H1 (cell line): ENCODE measurements at regions not wholly inside any gene's neighbourhood (a gene's known extent, or its start where the extent isn't known, plus 50 kb on each side); places are given as distances from the start of the nearest gene placed in this dataset.

Source experiments
- CTCF ChIA-PET: fragments of 300-600 bp; sonication (Branson Sonifier 250); formaldehyde crosslinking; loops from one replicate; lab custom pipeline; 2021; ENCODE audit not compliant: partially characterized antibody; lab: Charles Lee
- POLR2A ChIA-PET: fragments of 300-600 bp; sonication (Branson Sonifier 250); formaldehyde crosslinking; loops from one replicate; lab custom pipeline; 2021; ENCODE audit warnings: inconsistent platforms; ENCODE audit not compliant: partially characterized antibody; lab: Charles Lee
- DNase-seq, 2 experiments: peaks; one replicate each; pipeline versions ENCODE4 v3.0.0 to v3.0.0-alpha.2; 2010 to 2022; ENCODE audit warnings: low spot score in 2 of 2, low read depth in 1 of 2, mixed read lengths in 1 of 2
- FAIRE-seq: peaks from 2 replicates; lab custom pipeline; 2011; peaks lifted over from hg19 to GRCh38; lab: Jason Lieb, UNC
- H2AFZ ChIP-seq: 2 replicates; pipeline ENCODE4 v1.8.1; 2012; ENCODE audit warnings: low read length, inconsistent platforms
- H2AK5ac ChIP-seq: 2 replicates; pipeline ENCODE4 v1.6.1; 2013; ENCODE audit warnings: low read depth, low read length
- H2BK120ac ChIP-seq: replicated peaks from 2 replicates; pipeline ENCODE3; 2013; ENCODE audit warnings: low read depth, low read length, inconsistent platforms
- H2BK12ac ChIP-seq: 2 replicates; pipeline ENCODE4 v1.6.1; 2013; ENCODE audit warnings: low read depth, low read length
- H2BK15ac ChIP-seq: 2 replicates; pipeline ENCODE4 v1.6.1; 2013; ENCODE audit warnings: low read length
- H2BK20ac ChIP-seq: 2 replicates; pipeline ENCODE4 v1.6.1; 2013; ENCODE audit warnings: low read length
- H2BK5ac ChIP-seq: 2 replicates; pipeline ENCODE4 v1.6.1; 2013; ENCODE audit warnings: low read depth, low read length
- H3K14ac ChIP-seq: 2 replicates; pipeline ENCODE4 v1.6.1; 2013; ENCODE audit warnings: inconsistent platforms; ENCODE audit not compliant: insufficient read length
- H3K18ac ChIP-seq: 2 replicates; pipeline ENCODE4 v1.6.1; 2013; ENCODE audit warnings: low read length; ENCODE audit errors: extremely low read depth
- H3K23ac ChIP-seq: 2 replicates; pipeline ENCODE4 v1.6.1; 2013; ENCODE audit warnings: inconsistent platforms; ENCODE audit not compliant: insufficient read length
- H3K23me2 ChIP-seq: 2 replicates; pipeline ENCODE4 v1.6.1; 2013; ENCODE audit warnings: low read depth, low read length
- H3K27ac ChIP-seq: 2 replicates; pipeline ENCODE4 v1.6.1; 2011; ENCODE audit warnings: low read depth, low read length, inconsistent platforms
- H3K27me3 ChIP-seq, 4 experiments: replicated peaks in 1 of 4; 1 replicate in 1 of 4; 2 replicates in 3 of 4; pipeline versions ENCODE4 v1.6.1 to v1.8.1; 2011 to 2013; ENCODE audit warnings: low read length in 3 of 4, mild to moderate bottlenecking in 3 of 4, inconsistent platforms in 2 of 4, mixed read lengths in 2 of 4, moderate library complexity in 1 of 4; ENCODE audit not compliant: control insufficient read depth in 3 of 4, insufficient read depth in 3 of 4; ENCODE audit errors: extremely low read depth in 1 of 4
- H3K36me3 ChIP-seq, 4 experiments: 2 replicates each; pipeline versions ENCODE4 v1.6.1 to v1.8.1; 2011 to 2013; ENCODE audit warnings: mild to moderate bottlenecking in 4 of 4, low read length in 3 of 4, moderate library complexity in 2 of 4, control low read depth in 1 of 4, inconsistent platforms in 1 of 4; ENCODE audit not compliant: insufficient read depth in 4 of 4, control insufficient read depth in 2 of 4
- H3K4ac ChIP-seq: replicated peaks from 2 replicates; pipeline ENCODE3; 2013; ENCODE audit warnings: low read length, low read depth, mixed read lengths, inconsistent platforms; ENCODE audit not compliant: insufficient read length
- H3K4me1 ChIP-seq, 4 experiments: replicated peaks in 1 of 4; 1 replicate in 1 of 4; 2 replicates in 3 of 4; pipeline versions ENCODE4 v1.6.1 to v1.8.1; 2011 to 2013; ENCODE audit warnings: low read length in 3 of 4, inconsistent platforms in 2 of 4, mixed read lengths in 1 of 4; ENCODE audit not compliant: insufficient read depth in 4 of 4, control insufficient read depth in 3 of 4
- H3K4me2 ChIP-seq, 2 experiments: 2 replicates each; pipeline versions ENCODE4 v1.6.1 to v1.8.1; 2011 to 2013; ENCODE audit warnings: low read depth in 2 of 2, low read length in 2 of 2, control low read depth in 1 of 2, inconsistent platforms in 1 of 2, mild to moderate bottlenecking in 1 of 2; ENCODE audit not compliant: insufficient read depth in 1 of 2
- H3K4me3 ChIP-seq, 4 experiments: fragments of 200-600, 300-600 bp in 1 of 4; sonication (generic), shearing (Covaris generic), sonication (Bioruptor Twin) in 1 of 4; 2 replicates each; pipeline versions ENCODE4 v1.5.1 to v1.8.1; 2011 to 2016; ENCODE audit warnings: low read length in 4 of 4, low read depth in 3 of 4, control low read depth in 2 of 4, inconsistent platforms in 2 of 4, mild to moderate bottlenecking in 2 of 4, mixed read lengths in 1 of 4, moderate library complexity in 1 of 4; ENCODE audit not compliant: insufficient read depth in 2 of 4; ENCODE audit errors: extremely low read depth in 1 of 4
- H3K56ac ChIP-seq: replicated peaks from 2 replicates; pipeline ENCODE3; 2013; ENCODE audit warnings: low read depth, mild to moderate bottlenecking, mixed read lengths, low read length, inconsistent platforms; ENCODE audit not compliant: insufficient read length
- H3K79me1 ChIP-seq: 2 replicates; pipeline ENCODE4 v1.6.1; 2013; ENCODE audit warnings: low read depth, low read length, control low read depth
- H3K79me2 ChIP-seq, 2 experiments: 2 replicates each; pipeline versions ENCODE4 v1.6.1 to v1.8.1; 2012 to 2013; ENCODE audit warnings: low read length in 2 of 2, mild to moderate bottlenecking in 2 of 2, inconsistent platforms in 1 of 2; ENCODE audit not compliant: insufficient read depth in 2 of 2, control insufficient read depth in 1 of 2
- H3K9ac ChIP-seq, 4 experiments: replicated peaks in 1 of 4; 1 replicate in 1 of 4; 2 replicates in 3 of 4; pipeline versions ENCODE4 v1.6.1 to v1.8.1; 2011 to 2013; ENCODE audit warnings: low read depth in 3 of 4, low read length in 3 of 4, control low read depth in 2 of 4, mild to moderate bottlenecking in 2 of 4, moderate library complexity in 2 of 4, inconsistent platforms in 1 of 4; ENCODE audit errors: extremely low read depth in 1 of 4
- H3K9me3 ChIP-seq, 2 experiments: 2 replicates each; pipeline versions ENCODE4 v1.6.1 to v1.8.1; 2012 to 2013; ENCODE audit warnings: mild to moderate bottlenecking in 2 of 2, moderate library complexity in 2 of 2, control low read depth in 1 of 2, inconsistent platforms in 1 of 2, low read depth in 1 of 2, low read length in 1 of 2, mixed read lengths in 1 of 2; ENCODE audit not compliant: insufficient read depth in 2 of 2
- H4K20me1 ChIP-seq, 2 experiments: replicated peaks in 1 of 2; 2 replicates each; pipeline versions ENCODE3 to v1.8.1; 2011 to 2013; ENCODE audit warnings: inconsistent platforms in 2 of 2, low read length in 2 of 2, mild to moderate bottlenecking in 1 of 2; ENCODE audit not compliant: insufficient read depth in 2 of 2, control insufficient read depth in 1 of 2
- H4K5ac ChIP-seq: 2 replicates; pipeline ENCODE4 v1.6.1; 2013; ENCODE audit warnings: low read length, low read depth, mixed read lengths, inconsistent platforms; ENCODE audit not compliant: insufficient read length
- H4K8ac ChIP-seq: 2 replicates; pipeline ENCODE4 v1.8.0; 2013; ENCODE audit warnings: mild to moderate bottlenecking, moderate library complexity, low read length, inconsistent platforms; ENCODE audit not compliant: insufficient read depth; ENCODE audit errors: extremely low read depth
- H4K91ac ChIP-seq: replicated peaks from 2 replicates; pipeline ENCODE3; 2013; ENCODE audit warnings: low read length, mixed read lengths, inconsistent platforms; ENCODE audit not compliant: insufficient read length
- BACH1 ChIP-seq: IDR thresholded peaks from 2 replicates; pipeline ENCODE4 v1.6.1; 2012; ENCODE audit warnings: low read length, improper control_type of control experiment
- CEBPB ChIP-seq: IDR thresholded peaks from 2 replicates; pipeline ENCODE4 v1.6.1; 2012; ENCODE audit warnings: low read depth, low read length
- EZH2 ChIP-seq: fragments of 200-600 bp; sonication (generic); IDR thresholded peaks from 2 replicates; pipeline ENCODE4 v1.7.1; 2012; ENCODE audit warnings: low read depth, mild to moderate bottlenecking, moderate library complexity, low read length, inconsistent platforms; ENCODE audit not compliant: severe bottlenecking
- GABPA ChIP-seq: IDR thresholded peaks from 2 replicates; pipeline ENCODE4 v1.6.1; 2011; ENCODE audit warnings: mild to moderate bottlenecking, low read length, moderate library complexity, borderline replicate concordance; ENCODE audit not compliant: insufficient read depth
- HDAC2 ChIP-seq, 2 experiments: fragments of 300-600 bp in 1 of 2; sonication (generic) in 1 of 2; IDR thresholded peaks; 2 replicates each; pipeline ENCODE4 v1.6.1; 2011 to 2012; ENCODE audit warnings: low read depth in 2 of 2, low read length in 2 of 2, mild to moderate bottlenecking in 2 of 2, moderate library complexity in 2 of 2, borderline replicate concordance in 1 of 2, inconsistent platforms in 1 of 2
- RXRA ChIP-seq: IDR thresholded peaks from 2 replicates; pipeline ENCODE4 v1.6.1; 2011; ENCODE audit warnings: low read depth, mild to moderate bottlenecking, low read length, moderate library complexity; ENCODE audit not compliant: insufficient read depth
- SAP30 ChIP-seq: fragments of 300-600 bp; sonication (generic); IDR thresholded peaks from 2 replicates; pipeline ENCODE4 v1.7.1; 2012; ENCODE audit warnings: low read length, moderate library complexity, mild to moderate bottlenecking, inconsistent platforms; ENCODE audit not compliant: insufficient read depth, insufficient replicate concordance
- WGBS, 2 experiments: shearing (Covaris generic) in 1 of 2; methylation state at CpG; one replicate each; pipeline versions ENCODE4 v1.1.6 to v1.1.7; 2013 to 2015; ENCODE audit warnings: low lambda C conversion rate in 2 of 2, mixed read lengths in 2 of 2, inconsistent platforms in 1 of 2, low coverage in 1 of 2, missing lambda C conversion rate in 1 of 2; ENCODE audit not compliant: insufficient replicate concordance in 2 of 2, insufficient coverage in 1 of 2, insufficient read length in 1 of 2; ENCODE audit errors: extremely low coverage in 1 of 2, missing lambda C conversion rate in 1 of 2; 5-methylcytosine and 5-hydroxymethylcytosine counted together
- TF ChIP-seq, protein P1 (sequence below): IDR thresholded peaks from 2 replicates; pipeline ENCODE4 v1.6.1; 2012; ENCODE audit warnings: inconsistent platforms
- TF ChIP-seq, protein P2 (sequence below), 3 experiments: IDR thresholded peaks; 1 replicate in 2 of 3; 2 replicates in 1 of 3; pipeline versions ENCODE4 v1.5.1 to v1.6.1; 2011; ENCODE audit warnings: low read length in 3 of 3, mild to moderate bottlenecking in 3 of 3, inconsistent platforms in 2 of 3, low read depth in 1 of 3, moderate library complexity in 1 of 3; ENCODE audit not compliant: insufficient read depth in 1 of 3; ENCODE audit errors: control extremely low read depth in 1 of 3

DNA sequence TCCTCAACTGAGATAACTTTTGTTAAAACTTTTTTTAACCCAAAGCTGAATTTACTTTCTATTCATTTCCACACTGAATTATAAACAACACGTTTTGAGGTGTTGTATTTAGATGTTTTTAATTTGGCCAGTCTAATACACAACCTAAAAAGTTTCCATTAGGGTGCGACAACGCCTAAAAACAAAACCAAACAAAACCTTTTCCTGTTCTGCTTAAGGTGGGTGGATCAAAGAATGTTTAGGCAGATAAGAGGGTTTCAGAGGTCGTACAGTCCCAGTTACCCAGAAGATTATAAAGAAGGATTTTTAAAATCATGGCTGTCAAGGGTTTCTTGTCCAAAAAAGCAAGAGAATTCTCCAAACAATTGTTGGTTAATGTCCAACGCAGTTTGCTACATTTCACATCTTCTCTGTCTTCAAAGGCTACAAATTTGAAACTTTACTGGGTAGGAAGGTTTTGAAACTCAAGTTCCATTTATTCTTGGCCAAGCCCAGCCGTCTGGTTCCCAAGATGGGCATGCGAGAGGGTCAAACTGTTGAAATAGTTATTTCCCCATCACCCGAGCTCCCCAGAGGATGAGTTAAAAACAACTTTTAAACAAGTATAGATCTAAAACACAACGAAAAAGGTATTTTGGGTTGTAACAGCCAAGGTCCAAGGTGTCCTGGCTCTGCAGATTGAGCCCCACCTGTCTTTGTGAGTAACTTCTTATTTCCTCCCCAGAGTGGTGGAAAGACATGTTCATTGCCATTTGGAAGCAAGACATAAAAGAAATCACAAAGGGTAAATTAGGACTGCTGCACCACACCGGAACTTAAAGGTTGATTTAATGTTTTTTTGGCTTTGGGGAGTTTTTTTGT is 122.8 kb upstream of the MAP3K1 start:
- ChIA-PET CTCF (no interaction called here), POLR2A (no interaction called here)
- no peak overlapping the region for H2BK20ac ChIP-seq
- H4K91ac ChIP-seq, result no peak overlapping the region
- no peaks in the 10 kb centered on the region for H3K23me2 ChIP-seq
- no peak overlapping the region for H3K27ac ChIP-seq
- H3K23ac ChIP-seq, result no peak overlapping the region
- no peak overlapping the region for H3K4me2 ChIP-seq
- H2BK15ac ChIP-seq, result no peak overlapping the region
- H3K9me3 ChIP-seq, result no peaks in the 10 kb centered on the region
- H2AFZ ChIP-seq, result no peak overlapping the region
- H2AK5ac ChIP-seq, result no peak overlapping the region
- no peak for DNase-seq
- H3K27me3 ChIP-seq, result no peaks in the 10 kb centered on the region
- no peaks in the 10 kb centered on the region for H3K36me3 ChIP-seq
- H4K20me1 ChIP-seq, result no peaks in the 10 kb centered on the region
- H3K9ac ChIP-seq, result no peak overlapping the region
- H3K4ac ChIP-seq, result no peak overlapping the region
- H3K4me1 ChIP-seq, result no peaks in the 10 kb centered on the region
- H3K56ac ChIP-seq, result no peak overlapping the region
- no peak for FAIRE-seq
- no peak overlapping the region for H4K8ac ChIP-seq
- H2BK120ac ChIP-seq, result no peak overlapping the region
- no peak overlapping the region for H3K18ac ChIP-seq
- 85% methylated on average over 10 of the region's 10 CpGs; no CpG with 5 or more reads in 1 of the 2 experiments for whole genome bisulfite sequencing, 2 experiments
- H3K79me1 ChIP-seq, result no peaks in the 10 kb centered on the region
- no peak overlapping the region for H3K14ac ChIP-seq
- no peak overlapping the region for H4K5ac ChIP-seq
- H2BK5ac ChIP-seq, result no peak overlapping the region
- H3K79me2 ChIP-seq, result no peaks in the 10 kb centered on the region
- H3K4me3 ChIP-seq, result no peak overlapping the region
- H2BK12ac ChIP-seq, result no peak overlapping the region
- no peak for TF ChIP-seq HDAC2 (IDR thresholded peaks at IDR 0.05; ENCODE audit: borderline replicate concordance in 1 of 2, low read depth in 2 of 2, low read length in 2 of 2)
- TF ChIP-seq, protein P1, sequence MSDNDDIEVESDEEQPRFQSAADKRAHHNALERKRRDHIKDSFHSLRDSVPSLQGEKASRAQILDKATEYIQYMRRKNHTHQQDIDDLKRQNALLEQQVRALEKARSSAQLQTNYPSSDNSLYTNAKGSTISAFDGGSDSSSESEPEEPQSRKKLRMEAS, result no peak
- no peak for TF ChIP-seq BACH1
- TF ChIP-seq, protein P2, sequence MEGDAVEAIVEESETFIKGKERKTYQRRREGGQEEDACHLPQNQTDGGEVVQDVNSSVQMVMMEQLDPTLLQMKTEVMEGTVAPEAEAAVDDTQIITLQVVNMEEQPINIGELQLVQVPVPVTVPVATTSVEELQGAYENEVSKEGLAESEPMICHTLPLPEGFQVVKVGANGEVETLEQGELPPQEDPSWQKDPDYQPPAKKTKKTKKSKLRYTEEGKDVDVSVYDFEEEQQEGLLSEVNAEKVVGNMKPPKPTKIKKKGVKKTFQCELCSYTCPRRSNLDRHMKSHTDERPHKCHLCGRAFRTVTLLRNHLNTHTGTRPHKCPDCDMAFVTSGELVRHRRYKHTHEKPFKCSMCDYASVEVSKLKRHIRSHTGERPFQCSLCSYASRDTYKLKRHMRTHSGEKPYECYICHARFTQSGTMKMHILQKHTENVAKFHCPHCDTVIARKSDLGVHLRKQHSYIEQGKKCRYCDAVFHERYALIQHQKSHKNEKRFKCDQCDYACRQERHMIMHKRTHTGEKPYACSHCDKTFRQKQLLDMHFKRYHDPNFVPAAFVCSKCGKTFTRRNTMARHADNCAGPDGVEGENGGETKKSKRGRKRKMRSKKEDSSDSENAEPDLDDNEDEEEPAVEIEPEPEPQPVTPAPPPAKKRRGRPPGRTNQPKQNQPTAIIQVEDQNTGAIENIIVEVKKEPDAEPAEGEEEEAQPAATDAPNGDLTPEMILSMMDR (IDR thresholded peaks at IDR 0.05; ENCODE audit: control extremely low read depth in 1 of 3, insufficient read depth in 1 of 3, low read depth in 1 of 3, low read length in 3 of 3), result no peak
- TF ChIP-seq RXRA, result no peak
- TF ChIP-seq CEBPB, result no peak
- no peak for TF ChIP-seq GABPA
- TF ChIP-seq EZH2, result no peak
- TF ChIP-seq SAP30, result no peak
